Smooth muscle cell (in vitro differentiated cells): ENCODE measurements at regions not wholly inside any gene's neighbourhood (a gene's known extent, or its start where the extent isn't known, plus 50 kb on each side); places are given as distances from the start of the nearest gene placed in this dataset.

Source experiments
- DNase-seq: peaks from one replicate; lab custom pipeline; 2025; ENCODE audit not compliant: unreplicated experiment; lab: John Stamatoyannopoulos, UW
- H2AFZ ChIP-seq: fragments of 200-600 bp; sonication (generic); 2 replicates; pipeline ENCODE4 v1.6.0; 2016; ENCODE audit warnings: antibody characterized with exemption, low read depth, mild to moderate bottlenecking
- H3F3A ChIP-seq: fragments of 200-600 bp; sonication (generic); 2 replicates; pipeline ENCODE4 v1.6.0; 2017; ENCODE audit warnings: antibody characterized with exemption, low read depth
- H3K27ac ChIP-seq: fragments of 200-600 bp; sonication (generic); 2 replicates; pipeline ENCODE4 v1.5.1; 2016; ENCODE audit warnings: low read depth, mild to moderate bottlenecking
- H3K27me3 ChIP-seq: fragments of 200-600 bp; sonication (generic); 2 replicates; pipeline ENCODE4 v1.6.1; 2016; ENCODE audit warnings: low read depth, mild to moderate bottlenecking
- H3K36me3 ChIP-seq: fragments of 200-600 bp; sonication (generic); 2 replicates; pipeline ENCODE4 v1.5.1; 2016; ENCODE audit warnings: low read depth
- H3K4me1 ChIP-seq: fragments of 200-600 bp; sonication (generic); 2 replicates; pipeline ENCODE4 v1.5.1; 2016; ENCODE audit warnings: low read depth
- H3K4me2 ChIP-seq: fragments of 200-600 bp; sonication (generic); 2 replicates; pipeline ENCODE4 v1.6.0; 2016; ENCODE audit warnings: mild to moderate bottlenecking
- H3K4me3 ChIP-seq: fragments of 200-600 bp; sonication (generic); 2 replicates; pipeline ENCODE4 v1.5.1; 2016; ENCODE audit warnings: mild to moderate bottlenecking
- H3K79me2 ChIP-seq: fragments of 200-600 bp; sonication (generic); 2 replicates; pipeline ENCODE4 v1.6.0; 2016; ENCODE audit warnings: low read depth, mild to moderate bottlenecking
- H3K9ac ChIP-seq: fragments of 200-600 bp; sonication (generic); 2 replicates; pipeline ENCODE4 v1.6.0; 2016; ENCODE audit warnings: low read depth
- H3K9me3 ChIP-seq: fragments of 200-600 bp; sonication (generic); replicated peaks from 2 replicates; pipeline ENCODE4 v1.5.1; 2016; ENCODE audit warnings: low read depth
- H4K20me1 ChIP-seq: fragments of 200-600 bp; sonication (generic); 2 replicates; pipeline ENCODE4 v1.6.0; 2016; ENCODE audit warnings: low read depth
- CTCF ChIP-seq: fragments of 200-600 bp; sonication (generic); IDR thresholded peaks from 2 replicates; pipeline ENCODE4 v1.5.1; 2017; ENCODE audit warnings: borderline replicate concordance, mild to moderate bottlenecking, antibody characterized with exemption; ENCODE audit not compliant: insufficient read depth, poor library complexity, severe bottlenecking
- WGBS: methylation state at CpG from one replicate; pipeline ENCODE4 v1.1.7; 2016; ENCODE audit warnings: low lambda C conversion rate; 5-methylcytosine and 5-hydroxymethylcytosine counted together

- H3F3A ChIP-seq, result no peaks in the 10 kb centered on the region
- no peak overlapping the region for H2AFZ ChIP-seq
- no peaks in the 10 kb centered on the region for H3K9me3 ChIP-seq
- no peak overlapping the region for H3K27ac ChIP-seq
- H3K4me1 ChIP-seq, result no peaks in the 10 kb centered on the region
- no peaks in the 10 kb centered on the region for H3K79me2 ChIP-seq
- H3K36me3 ChIP-seq, result no peaks in the 10 kb centered on the region
- H3K27me3 ChIP-seq, result no peaks in the 10 kb centered on the region
- no peak overlapping the region for H3K4me3 ChIP-seq
- H3K9ac ChIP-seq, result no peak overlapping the region
- TF ChIP-seq CTCF, result no peak
- no peaks in the 10 kb centered on the region for H4K20me1 ChIP-seq
- H3K4me2 ChIP-seq, result no peak overlapping the region
- no peak for DNase-seq
Observed at GRCh38 chr1:79887059-79887458, 880.5 kb upstream of the ADGRL4 start.

GRCh38 chr1:79885101-79885500 lies 878.6 kb upstream of the ADGRL4 start:
- no peaks in the 10 kb centered on the region for H3K36me3 ChIP-seq
- no peaks in the 10 kb centered on the region for H3K79me2 ChIP-seq
- H3K9ac ChIP-seq, result no peak overlapping the region
- no peaks in the 10 kb centered on the region for H3F3A ChIP-seq
- no peak for DNase-seq
- H3K4me2 ChIP-seq, result no peak overlapping the region
- TF ChIP-seq CTCF, result no peak
- no peak overlapping the region for H3K27ac ChIP-seq
- H2AFZ ChIP-seq, result no peak overlapping the region
- H3K9me3 ChIP-seq, result no peaks in the 10 kb centered on the region
- no peaks in the 10 kb centered on the region for H4K20me1 ChIP-seq
- no peak overlapping the region for H3K4me3 ChIP-seq
- H3K27me3 ChIP-seq, result no peaks in the 10 kb centered on the region
- H3K4me1 ChIP-seq, result no peaks in the 10 kb centered on the region

DNA sequence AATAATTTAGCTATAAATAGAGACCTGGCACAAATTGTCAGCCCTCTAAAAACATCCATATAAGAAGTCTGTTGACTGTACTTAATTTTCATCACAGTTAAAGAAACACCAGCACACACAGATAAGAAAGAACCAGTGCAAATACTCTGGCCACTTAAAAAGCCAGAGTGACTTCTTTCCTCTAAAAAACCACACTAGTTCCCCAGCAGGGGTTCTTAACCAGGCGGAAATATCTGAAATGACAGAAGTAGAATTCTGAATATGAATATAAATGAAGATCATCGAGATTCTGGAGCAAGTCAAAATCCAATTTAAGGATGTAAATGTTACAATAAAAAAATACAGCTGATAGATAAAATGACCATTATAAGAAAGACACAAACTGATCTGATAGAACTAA lies 870.6 kb upstream of the ADGRL4 start:
- no peak for DNase-seq
- H3K9ac ChIP-seq, result no peak overlapping the region
- H4K20me1 ChIP-seq, result no peaks in the 10 kb centered on the region
- no peak overlapping the region for H3K4me2 ChIP-seq
- H2AFZ ChIP-seq, result no peak overlapping the region
- H3K4me1 ChIP-seq, result no peaks in the 10 kb centered on the region
- no peaks in the 10 kb centered on the region for H3K36me3 ChIP-seq
- 89% methylated on average over 2 of the region's 2 CpGs for WGBS
- no peaks in the 10 kb centered on the region for H3K9me3 ChIP-seq
- TF ChIP-seq CTCF, result no peak
- no peaks in the 10 kb centered on the region for H3F3A ChIP-seq
- H3K4me3 ChIP-seq, result no peak overlapping the region
- no peak overlapping the region for H3K27ac ChIP-seq
- no peaks in the 10 kb centered on the region for H3K27me3 ChIP-seq
- no peaks in the 10 kb centered on the region for H3K79me2 ChIP-seq

GRCh38 chr1:79875187-79875586 lies 868.7 kb upstream of the ADGRL4 start:
- no peaks in the 10 kb centered on the region for H3F3A ChIP-seq
- H3K27me3 ChIP-seq, result no peaks in the 10 kb centered on the region
- no peak overlapping the region for H2AFZ ChIP-seq
- no peak overlapping the region for H3K4me3 ChIP-seq
- no peak for DNase-seq
- no peaks in the 10 kb centered on the region for H3K4me1 ChIP-seq
- no peak for TF ChIP-seq CTCF
- H4K20me1 ChIP-seq, result no peaks in the 10 kb centered on the region
- H3K79me2 ChIP-seq, result no peaks in the 10 kb centered on the region
- 90% methylated on average over 5 of the region's 5 CpGs for WGBS
- no peak overlapping the region for H3K4me2 ChIP-seq
- no peaks in the 10 kb centered on the region for H3K9me3 ChIP-seq
- no peak overlapping the region for H3K9ac ChIP-seq
- no peaks in the 10 kb centered on the region for H3K36me3 ChIP-seq
- H3K27ac ChIP-seq, result no peak overlapping the region
